COLO668 (cell line): ENCODE measurements at regions not wholly inside any gene's neighbourhood (a gene's known extent, or its start where the extent isn't known, plus 50 kb on each side); places are given as distances from the start of the nearest gene placed in this dataset.

Source experiments
- DNase-seq: peaks from one replicate; lab custom pipeline; 2025; ENCODE audit not compliant: unreplicated experiment; lab: John Stamatoyannopoulos, UW

DNA sequence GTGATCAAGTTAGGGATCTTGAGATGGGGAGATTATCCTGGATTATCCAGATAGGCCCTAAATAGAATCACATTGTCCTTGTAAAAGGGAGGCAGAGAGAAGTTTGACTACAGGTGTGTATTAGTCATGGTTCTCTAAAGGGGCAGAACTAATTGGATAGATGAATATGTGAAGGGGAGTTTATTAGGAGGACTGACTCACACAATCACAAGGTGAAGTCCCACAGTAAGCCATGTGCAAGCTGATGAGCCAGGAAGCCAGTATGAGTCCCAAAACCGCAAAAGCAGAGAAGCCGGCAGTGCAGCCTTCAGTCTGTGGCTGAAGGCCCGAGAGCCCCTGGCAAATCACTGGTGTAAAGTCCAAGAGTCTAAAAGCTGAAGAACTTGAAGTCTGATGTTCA, 275.8 kb downstream of the KCNS3 start:
- no peak for DNase-seq

DNA sequence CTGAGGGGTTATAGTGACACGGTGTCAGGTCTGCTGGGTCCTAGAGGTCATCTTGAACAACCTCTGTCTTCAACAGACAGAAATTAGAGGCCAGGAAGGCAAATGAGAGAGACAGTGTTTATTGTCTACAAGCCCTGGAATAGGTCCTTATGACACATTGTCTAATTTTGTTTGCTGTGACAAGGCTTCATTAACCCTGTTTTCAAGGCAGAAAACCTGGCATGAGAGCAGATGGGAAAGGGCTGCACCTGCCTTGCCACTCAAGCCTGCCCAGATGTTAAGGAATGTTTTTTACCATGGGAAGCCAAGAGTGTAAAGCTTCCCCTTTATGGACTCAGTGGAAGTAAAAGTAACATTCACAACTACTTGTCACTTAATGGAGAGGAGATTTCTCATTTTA, 275.3 kb downstream of the KCNS3 start:
- DNase-seq, result no peak

DNA sequence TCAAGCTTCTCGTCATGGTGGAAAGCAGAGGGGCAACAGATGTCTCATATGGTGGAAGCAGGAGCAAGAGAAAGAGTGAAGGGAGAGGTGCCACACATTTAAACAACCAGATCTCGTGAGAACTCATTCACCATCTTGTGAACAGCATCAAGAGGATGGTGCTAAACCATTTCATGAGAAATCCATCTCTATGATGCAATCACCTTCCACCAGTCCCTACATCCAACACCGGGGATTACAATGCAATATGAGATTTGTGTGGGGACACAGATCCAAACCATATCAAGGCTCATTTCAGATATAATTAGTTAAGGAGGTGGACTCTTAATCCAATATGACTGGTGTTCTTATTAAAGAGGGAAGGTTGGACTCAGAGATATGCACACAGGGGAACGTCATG, 272.8 kb downstream of the KCNS3 start:
- DNase-seq, result no peak

DNA sequence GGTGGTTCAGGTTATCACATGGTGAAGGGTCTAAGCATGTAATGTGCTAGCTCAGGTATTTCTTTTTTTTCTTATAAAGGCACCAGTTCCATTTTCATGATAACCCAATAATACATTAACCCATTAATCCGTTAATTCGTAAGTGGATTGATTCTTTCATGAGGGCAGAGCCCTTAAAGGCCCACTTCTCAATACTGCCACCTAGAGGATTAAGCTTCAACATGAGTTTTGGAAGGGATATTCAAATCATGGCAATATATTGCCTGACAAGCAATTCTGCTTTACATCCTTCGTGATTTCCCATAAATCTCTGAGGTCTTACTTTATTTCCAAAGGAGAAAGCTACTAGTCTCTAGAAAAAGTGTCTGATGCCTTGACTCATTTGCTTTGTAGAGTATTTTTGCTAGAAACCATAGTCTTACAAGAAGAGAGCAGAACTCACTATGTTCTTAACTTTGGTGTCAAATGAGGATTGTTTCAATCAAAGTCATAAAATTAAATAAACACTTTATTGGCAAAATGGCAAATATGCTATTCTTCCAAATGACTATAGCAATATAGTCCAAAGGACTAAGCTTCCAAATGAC, 271.3 kb downstream of the KCNS3 start:
- no peak for DNase-seq

DNA sequence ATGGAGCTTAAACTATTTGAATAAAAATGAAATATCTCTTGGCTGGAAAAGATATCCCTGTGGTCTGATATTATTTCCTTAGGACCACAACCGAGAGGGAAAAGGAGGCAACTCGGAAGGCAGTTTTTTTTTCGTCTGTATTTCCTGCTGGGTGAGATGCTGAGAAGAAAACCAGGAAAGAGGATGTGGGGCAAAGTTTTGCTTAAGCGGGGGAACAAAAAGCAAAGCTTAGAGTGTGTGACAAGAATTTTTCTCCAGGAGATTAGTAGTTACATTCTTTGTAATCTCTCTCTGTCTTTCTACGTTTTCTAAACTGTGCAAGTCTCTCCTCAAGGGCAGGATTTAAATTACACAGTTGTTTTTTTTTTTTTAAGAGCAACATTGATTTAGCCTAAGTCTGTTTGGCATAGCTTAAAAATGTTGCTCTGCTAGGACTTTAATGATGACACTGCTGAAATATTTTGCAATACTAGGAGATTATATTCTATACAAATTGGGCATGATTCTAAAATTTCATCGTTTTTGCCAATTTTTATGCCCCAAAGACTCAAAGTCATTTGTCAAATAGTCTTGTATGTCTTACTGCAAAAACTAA, 258.5 kb downstream of the KCNS3 start:
- DNase-seq, result no peak

DNA sequence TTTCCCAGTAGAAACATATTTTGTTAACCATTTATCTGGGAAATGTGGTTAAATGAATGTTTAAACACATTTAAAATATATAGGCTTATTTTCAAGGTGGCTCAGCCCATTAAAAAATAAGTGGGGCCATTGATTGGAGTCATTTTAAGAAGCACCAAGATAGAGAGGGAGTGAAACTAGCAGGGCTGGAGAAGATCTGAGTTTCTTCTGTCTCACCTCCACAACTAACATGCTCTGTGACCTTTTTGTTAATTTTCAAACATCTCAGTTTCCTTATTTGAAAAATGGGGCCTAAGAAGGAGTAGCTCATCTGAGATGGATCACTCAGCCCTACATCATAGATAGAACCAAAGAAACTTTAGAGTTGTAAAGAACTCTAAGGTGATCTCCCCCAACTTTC, 254.8 kb downstream of the KCNS3 start:
- no peak for DNase-seq

DNA sequence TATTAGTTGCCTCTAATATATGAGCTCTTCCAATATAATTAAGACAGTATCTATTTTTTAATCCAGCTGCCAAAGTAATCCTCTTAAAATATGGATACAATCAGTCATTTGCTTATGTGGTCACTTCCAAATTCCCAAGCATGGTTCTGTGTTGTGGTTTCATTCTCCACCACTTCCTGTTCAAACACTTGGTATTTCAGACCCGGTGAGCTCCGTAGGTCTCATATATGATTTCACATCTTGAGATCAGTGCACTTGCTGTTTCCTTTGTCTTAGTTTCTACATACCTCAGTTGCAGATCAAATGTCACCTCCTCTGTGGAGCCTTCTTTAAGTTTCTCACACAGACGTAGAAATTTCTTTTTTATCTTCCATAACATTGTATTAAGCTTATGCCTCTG, 254.2 kb downstream of the KCNS3 start:
- DNase-seq, result no peak

DNA sequence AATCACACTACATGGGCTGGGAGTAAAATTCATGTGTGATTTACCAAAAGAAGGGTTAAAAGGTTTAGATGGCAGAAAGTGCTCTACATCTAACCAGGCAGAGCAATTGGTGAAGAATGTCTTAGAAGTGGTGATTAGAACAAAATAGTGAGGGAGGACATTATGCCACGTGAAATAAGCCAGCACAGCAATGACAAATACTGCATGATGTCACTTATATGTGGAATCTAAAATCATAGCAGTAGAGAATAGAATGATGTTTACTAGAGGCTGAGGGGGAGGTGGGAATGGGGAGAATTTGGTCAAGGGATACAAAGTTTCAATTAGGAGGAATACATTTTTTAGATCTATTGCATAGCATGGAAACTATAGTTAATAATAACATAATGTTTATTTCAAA, 253.3 kb downstream of the KCNS3 start:
- no peak for DNase-seq

DNA sequence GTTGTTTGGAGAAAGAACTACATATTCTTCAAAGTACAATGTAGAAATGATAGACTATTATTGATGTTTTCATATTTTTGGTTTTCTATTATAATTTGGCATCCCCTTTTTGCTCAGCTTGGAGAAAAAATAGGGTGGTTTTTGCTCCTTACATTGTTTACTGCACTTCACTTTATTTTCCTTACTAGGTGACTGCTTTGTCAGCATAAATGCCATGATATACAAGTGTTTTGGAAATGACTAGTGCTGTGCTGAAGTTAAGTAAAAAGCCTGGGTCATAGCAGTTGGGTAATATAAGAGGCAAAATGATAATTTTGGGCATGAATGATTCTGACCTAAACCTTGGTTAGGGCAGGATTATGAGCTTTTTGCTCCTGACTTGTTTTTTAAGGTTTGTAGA, 250.9 kb downstream of the KCNS3 start:
- no peak for DNase-seq

DNA sequence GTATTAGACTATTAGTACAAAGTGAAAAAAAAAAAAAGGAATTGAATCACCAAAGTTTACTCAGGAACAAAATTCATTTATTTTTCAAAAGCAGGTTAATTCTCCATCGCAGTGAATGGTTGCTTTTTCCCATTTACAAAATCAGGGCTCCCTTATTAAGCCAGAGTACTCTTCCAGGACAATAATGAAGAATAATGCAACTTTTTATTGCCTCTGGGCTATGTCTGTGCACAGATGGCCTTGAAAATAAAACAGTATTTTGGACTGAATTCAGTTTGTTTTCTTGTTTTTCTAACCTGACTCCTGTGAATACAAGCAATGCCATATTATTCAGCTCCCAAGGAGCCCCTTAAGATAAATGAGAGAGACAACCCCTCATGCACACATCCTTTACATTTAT, 246.8 kb downstream of the KCNS3 start:
- DNase-seq, result no peak

DNA sequence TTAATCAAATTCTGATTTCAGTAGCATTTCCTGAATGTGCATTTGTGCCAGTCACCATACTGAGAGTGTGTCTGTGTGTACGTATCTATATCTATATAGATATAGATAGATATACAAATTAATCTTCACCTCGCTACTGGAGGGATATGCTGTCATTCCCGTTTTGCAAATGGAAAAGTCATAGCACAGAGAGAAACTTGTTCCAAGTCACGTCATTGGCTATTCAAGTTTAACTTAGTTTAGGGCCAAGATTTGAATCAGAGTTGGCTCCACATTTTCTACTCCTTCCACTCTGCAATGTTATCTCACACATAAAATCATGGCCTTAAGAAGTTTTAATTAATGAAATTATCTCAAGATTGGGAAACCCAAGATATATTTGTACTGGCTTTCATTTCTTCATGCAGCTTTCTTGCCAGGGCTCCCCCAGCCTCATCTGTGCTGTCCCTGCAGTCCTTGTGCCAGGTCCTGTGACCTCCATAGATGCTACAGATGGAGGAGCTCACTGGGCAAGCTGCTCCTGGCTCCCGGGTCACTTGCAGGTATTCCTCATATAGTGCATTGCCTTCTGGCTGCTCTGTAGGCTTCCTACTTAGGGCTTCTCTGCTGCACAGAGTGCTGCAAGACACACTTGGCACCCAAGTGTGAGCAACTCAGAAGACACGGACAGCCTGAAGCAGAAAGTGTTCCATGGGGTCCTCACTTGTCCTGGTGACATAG, 245.8 kb downstream of the KCNS3 start:
- no peak for DNase-seq

DNA sequence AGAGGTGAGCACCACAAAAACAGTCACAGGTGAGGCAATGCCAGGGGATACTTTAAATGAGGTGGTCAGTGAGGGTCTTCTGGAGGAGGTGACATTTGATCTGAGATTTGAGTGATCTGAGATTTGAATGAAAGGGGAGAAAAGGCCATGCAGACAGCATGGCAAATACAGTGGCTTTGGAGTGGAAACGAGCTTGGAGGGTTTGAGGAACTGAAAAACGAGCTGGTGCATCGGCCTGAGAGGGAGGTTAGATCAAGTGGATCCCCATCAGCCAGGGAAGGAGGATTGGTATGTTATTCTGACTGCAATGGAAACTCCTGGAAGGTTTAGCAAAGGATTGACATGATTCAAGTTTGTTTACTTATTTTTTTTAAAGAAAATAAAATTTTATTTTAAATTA, 245.1 kb downstream of the KCNS3 start:
- DNase-seq, result no peak

DNA sequence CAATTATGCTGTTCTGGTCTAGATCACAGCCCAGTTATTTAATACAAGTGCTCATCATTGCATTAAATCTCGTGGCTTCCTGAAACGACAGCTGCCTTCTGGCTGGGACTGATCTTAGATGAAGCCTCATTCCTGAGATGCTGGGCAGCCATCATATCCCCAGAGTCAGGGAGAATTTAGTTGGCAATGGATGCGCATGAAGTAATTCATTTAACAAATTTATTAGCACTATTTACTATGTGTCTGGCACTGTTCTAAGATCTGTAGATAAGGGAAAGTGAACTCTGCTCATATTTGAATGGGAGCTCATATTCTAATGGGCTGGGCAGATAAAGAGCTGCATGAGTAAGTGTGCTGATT, 244.7 kb downstream of the KCNS3 start:
- no peak for DNase-seq

DNA sequence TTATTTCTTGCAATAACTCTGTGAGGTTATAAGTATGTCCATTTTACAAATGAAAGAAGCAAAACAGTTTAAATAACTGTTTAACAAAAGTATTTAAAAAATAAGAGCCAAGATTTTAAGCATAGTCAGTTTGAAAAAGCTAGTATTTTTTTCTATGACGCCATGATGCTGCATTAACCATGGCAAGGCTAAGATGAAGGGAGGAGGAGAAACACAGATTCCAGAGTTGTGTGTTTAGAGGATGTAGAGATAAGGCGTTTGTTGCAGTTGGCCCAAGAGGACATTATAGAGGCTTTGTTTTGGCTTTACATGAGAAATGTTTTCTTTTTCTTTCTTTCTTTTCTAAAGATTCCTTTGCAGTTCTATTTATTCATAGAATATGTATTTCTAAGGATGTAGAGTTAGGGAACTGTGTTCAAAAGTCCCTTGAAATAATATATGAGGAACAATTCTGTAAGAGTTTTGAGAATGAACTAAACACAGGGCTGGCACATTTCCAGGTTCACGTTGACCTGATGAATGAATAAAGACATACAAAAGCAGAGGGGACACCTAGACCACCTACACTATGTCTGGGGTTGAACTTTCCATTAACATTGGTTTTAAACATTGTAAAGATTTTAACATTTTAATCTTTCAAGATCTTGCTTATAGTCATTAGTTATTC, 244.2 kb downstream of the KCNS3 start:
- DNase-seq, result no peak

DNA sequence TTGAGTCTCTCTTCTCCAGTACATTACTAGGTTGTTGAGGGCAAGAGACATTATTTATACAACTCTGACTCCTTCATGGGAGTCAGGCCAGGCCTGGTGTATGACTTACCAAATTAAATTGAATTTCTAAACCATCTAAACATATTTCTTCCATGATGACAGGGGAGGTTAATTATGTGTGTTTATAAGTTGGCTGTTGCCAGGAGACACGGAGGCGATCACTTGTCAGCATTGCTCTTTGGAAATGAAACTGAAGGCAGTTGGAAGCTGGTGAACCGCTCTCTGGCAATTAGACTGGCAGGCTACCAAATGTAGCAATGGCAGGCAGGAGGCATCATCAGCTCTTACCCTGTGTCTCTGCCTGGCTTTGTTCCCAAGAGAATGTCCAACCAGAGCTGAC, 241.4 kb downstream of the KCNS3 start:
- no peak for DNase-seq

DNA sequence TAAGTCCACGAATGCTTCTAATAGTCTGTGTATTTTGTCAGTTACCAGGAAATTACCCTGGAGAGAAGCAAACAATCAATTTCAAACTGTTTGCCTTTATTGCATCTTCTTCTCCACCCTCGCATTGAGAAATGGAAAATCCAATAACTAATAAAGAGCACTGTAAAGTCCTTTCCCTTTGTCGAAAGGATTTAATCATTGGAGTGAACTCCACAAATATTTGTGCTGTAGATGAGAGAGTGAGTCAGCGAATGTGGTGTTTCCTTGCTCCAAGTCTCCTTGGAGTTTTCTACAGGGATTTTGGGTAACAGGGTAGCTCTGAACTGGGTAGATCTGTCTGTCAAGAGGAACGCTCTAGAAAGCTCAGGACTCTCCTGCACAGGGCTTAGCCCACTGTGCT, 240.2 kb downstream of the KCNS3 start:
- DNase-seq, result no peak

DNA sequence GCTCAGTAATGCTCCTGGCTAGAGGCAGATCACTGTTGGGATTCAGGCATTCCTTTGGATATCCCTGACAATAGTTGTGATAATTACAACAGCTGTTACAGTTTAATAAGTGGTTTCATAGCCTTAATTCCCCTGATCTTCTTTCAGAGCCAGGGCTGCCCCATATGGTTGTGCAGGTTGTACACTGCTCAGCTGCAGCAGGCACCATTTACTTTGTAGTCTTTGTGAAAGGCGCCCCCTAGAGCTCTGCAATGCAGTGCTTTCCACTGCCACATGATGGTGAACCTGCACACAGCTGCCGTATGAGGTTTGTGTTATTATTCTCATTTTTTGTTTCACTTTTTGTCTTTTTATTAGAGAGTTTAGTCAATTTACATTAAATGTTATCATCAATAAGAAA, 239.1 kb downstream of the KCNS3 start:
- peak; percentile 29 for DNase-seq

DNA sequence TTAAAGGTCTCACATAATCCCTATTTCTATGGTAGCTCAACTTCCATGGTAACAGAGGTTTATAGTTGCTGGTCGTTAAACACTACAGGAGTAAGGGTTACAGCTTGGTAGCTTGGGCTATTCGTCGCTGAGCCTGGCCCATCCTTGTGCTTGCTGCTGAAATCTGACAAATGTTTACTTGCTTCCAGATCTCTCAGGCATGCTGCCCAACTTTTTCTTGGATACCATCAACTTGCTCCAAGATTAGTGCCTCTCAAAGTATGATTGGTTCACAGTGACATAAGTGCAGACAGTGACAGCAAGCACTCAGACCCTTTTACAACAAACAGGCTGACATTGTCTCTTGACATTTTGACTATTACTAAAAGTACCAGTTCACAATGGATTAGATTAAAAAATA, 231.8 kb downstream of the KCNS3 start:
- DNase-seq, result no peak

DNA sequence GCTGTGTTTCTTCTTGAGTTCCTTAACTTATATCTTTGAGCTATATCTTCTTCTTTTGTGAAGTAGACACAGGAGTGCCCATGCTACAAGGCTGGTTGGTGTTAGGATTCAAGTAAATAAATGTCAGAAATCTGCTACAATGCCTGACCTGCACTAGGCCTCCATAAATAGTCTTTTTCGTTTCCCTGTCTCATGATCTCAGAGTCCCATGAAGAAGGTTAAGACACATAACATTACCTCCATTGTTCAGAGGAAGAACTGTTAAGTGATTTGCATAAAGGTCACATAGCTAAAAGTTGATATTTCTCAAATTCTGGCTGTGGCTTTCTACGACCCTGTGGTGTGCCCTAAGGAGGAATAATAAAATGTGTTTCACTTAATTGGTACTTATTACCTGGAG, 228.4 kb downstream of the KCNS3 start:
- no peak for DNase-seq

DNA sequence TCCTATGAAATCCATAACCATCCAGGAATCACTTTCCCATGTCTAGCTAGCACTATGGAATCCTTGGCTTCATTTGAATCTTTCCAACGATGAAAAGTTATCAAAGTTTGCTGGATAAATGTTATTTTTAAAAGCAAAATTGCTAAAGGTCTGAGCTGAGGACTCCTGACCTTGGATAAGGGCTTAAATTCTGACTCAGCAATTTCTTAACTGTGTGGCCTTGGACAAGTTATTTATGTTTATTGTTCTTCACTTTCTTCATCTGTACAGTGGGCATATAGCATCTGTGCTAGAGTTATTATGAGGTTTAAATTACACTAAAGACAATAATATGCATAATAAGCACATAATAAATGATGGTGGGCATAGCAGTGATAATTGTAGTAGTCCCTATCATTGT, 227.5 kb downstream of the KCNS3 start:
- no peak for DNase-seq

DNA sequence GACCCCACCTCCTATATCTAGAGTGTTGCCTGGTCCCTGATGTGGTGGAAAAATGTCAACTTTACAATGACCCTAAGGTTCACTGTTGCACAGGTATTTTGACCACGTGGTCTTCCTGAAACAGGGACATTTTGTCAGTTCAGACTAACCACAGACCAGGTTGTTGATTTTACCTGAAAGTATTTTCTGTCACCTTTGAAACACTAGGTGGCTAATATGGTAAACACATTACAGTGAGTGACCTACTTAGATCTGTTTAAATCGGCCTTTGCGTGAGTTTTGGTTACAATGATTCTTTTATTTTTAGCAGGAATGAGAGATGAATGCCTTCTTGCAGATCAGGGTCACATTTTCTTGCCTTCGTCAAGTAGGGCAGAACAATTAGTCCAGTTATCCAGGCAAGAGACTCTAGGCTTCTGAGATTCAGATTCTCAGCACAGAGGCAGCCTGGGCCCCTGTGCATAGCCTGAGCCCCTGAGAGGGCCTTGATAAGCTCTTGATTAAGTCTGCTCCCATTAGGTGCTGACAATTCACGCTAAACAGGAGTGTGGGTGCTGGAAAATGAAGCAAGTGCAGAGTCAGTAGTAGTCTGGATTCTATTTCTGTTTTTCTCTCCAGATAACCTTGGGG, 226.2 kb downstream of the KCNS3 start:
- no peak for DNase-seq

DNA sequence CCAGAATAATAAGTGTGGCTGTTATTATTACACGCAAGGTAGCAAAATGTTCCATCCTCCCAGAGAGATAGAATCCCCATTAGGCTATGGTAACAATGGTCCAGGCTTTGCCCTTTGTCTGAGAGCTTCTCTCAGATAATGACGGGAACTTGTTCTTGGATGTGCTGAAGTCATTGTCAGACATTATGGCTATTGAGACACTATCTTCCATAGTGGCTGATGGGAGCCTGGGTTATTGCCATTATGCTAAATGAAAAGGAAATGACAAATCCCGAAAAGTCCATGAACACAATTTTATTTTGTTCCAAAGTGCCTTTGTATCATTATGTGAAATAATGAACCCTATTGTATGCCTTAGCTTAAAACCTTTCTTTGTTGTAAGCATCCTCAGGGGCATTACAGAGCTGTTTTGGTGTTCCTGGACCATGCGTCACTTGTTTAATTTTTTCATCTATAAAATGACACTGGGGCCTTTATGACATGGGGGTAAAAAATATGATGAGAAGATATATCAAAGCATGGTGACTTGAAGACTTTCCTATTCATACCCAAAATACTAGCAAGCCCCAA, 218.5 kb downstream of the KCNS3 start:
- DNase-seq, result no peak
